WTC11 (cell line): ENCODE measurements at regions not wholly inside any gene's neighbourhood (a gene's known extent, or its start where the extent isn't known, plus 50 kb on each side); places are given as distances from the start of the nearest gene placed in this dataset.

ENCODE experiments used
- ATAC-seq: fragments of 200-7000 bp; cut with Tn5 transposase; 2 replicates; pipeline ENCODE4 v1.10.0; 2021; ENCODE audit warnings: mild to moderate bottlenecking, moderate library complexity
- CTCF ChIA-PET: fragments of 300-600 bp; sonication (Branson Sonifier 250); formaldehyde crosslinking; loops from one replicate; lab custom pipeline; 2021; ENCODE audit warnings: antibody characterized with exemption; lab: Charles Lee
- POLR2A ChIA-PET: fragments of 350-600 bp; sonication (Branson Sonifier 250); formaldehyde crosslinking; loops from one replicate; lab custom pipeline; 2021; ENCODE audit warnings: antibody characterized with exemption; lab: Charles Lee
- DNase-seq: peaks from one replicate; pipeline ENCODE4 v3.0.0; 2021; ENCODE audit warnings: low spot score
- H3K27ac Mint-ChIP-seq: 2 replicates; pipeline ENCODE4 v1.8.0; 2021; ENCODE audit warnings: mixed read lengths
- H3K27me3 Mint-ChIP-seq: 2 replicates; pipeline ENCODE4 v1.8.0; 2021; ENCODE audit warnings: low read depth, mild to moderate bottlenecking, moderate library complexity, mixed read lengths
- H3K36me3 Mint-ChIP-seq: 2 replicates; pipeline ENCODE4 v1.8.0; 2021; ENCODE audit warnings: mixed read lengths
- H3K4me1 Mint-ChIP-seq: 2 replicates; pipeline ENCODE4 v1.8.0; 2022; ENCODE audit warnings: mixed read lengths
- H3K4me3 Mint-ChIP-seq: 2 replicates; pipeline ENCODE4 v1.8.0; 2021; ENCODE audit warnings: mild to moderate bottlenecking, moderate library complexity, mixed read lengths
- H3K9me3 Mint-ChIP-seq: 2 replicates; pipeline ENCODE4 v1.8.0; 2021; ENCODE audit warnings: mixed read lengths
- ARID4B ChIP-seq: sonication (generic); formaldehyde crosslinking; IDR thresholded peaks from 2 replicates; pipeline ENCODE4 v1.8.0; 2023; ENCODE audit warnings: missing genetic modification reagents, mild to moderate bottlenecking, borderline replicate concordance
- E2F1 ChIP-seq: sonication (generic); formaldehyde crosslinking; IDR thresholded peaks from 2 replicates; pipeline ENCODE4 v1.8.0; 2022; ENCODE audit warnings: mild to moderate bottlenecking, missing genetic modification reagents
- ELF4 ChIP-seq: sonication (generic); formaldehyde crosslinking; IDR thresholded peaks from 2 replicates; pipeline ENCODE4 v1.8.1; 2022; ENCODE audit warnings: low read depth, mild to moderate bottlenecking, moderate library complexity, missing genetic modification reagents
- EMX1 ChIP-seq: fragments of 250-450 bp; sonication (Bioruptor Pico); IDR thresholded peaks from 2 replicates; pipeline ENCODE4 v1.8.0; 2021; ENCODE audit warnings: mild to moderate bottlenecking
- ETV6 ChIP-seq: sonication (generic); formaldehyde crosslinking; IDR thresholded peaks from 2 replicates; pipeline ENCODE4 v1.8.1; 2022; ENCODE audit warnings: mild to moderate bottlenecking, missing genetic modification reagents
- MLX ChIP-seq: sonication (generic); formaldehyde crosslinking; IDR thresholded peaks from 2 replicates; pipeline ENCODE4 v1.8.1; 2023; ENCODE audit warnings: mild to moderate bottlenecking, missing genetic modification reagents, moderate library complexity
- NFATC4 ChIP-seq: fragments of 250-450 bp; sonication (Bioruptor Pico); IDR thresholded peaks from 2 replicates; pipeline ENCODE4 v1.9.0; 2021; ENCODE audit warnings: mild to moderate bottlenecking
- NFE2L1 ChIP-seq: sonication (generic); formaldehyde crosslinking; IDR thresholded peaks from 2 replicates; pipeline ENCODE4 v1.8.1; 2023; ENCODE audit warnings: missing genetic modification reagents
- NR3C1 ChIP-seq: sonication (generic); formaldehyde crosslinking; conservative IDR thresholded peaks from 2 replicates; pipeline ENCODE4 v1.8.1; 2023; ENCODE audit warnings: low read depth, mild to moderate bottlenecking, missing genetic modification reagents
- OVOL2 ChIP-seq: fragments of 250-450 bp; sonication (Bioruptor Pico); IDR thresholded peaks from 2 replicates; pipeline ENCODE4 v1.9.0; 2021; ENCODE audit warnings: mild to moderate bottlenecking, borderline replicate concordance
- RORB ChIP-seq: fragments of 250-450 bp; sonication (Bioruptor Pico); IDR thresholded peaks from 2 replicates; pipeline ENCODE4 v1.9.0; 2021; ENCODE audit warnings: mild to moderate bottlenecking
- SMAD3 ChIP-seq: sonication (generic); formaldehyde crosslinking; IDR thresholded peaks from 2 replicates; pipeline ENCODE4 v1.8.0; 2022; ENCODE audit warnings: missing genetic modification reagents, mild to moderate bottlenecking, borderline replicate concordance
- STAT6 ChIP-seq: sonication (generic); formaldehyde crosslinking; conservative IDR thresholded peaks from 2 replicates; pipeline ENCODE4 v1.8.1; 2023; ENCODE audit warnings: mild to moderate bottlenecking, low read depth, missing genetic modification reagents, moderate library complexity
- TCF7 ChIP-seq: sonication (generic); formaldehyde crosslinking; IDR thresholded peaks from 2 replicates; pipeline ENCODE4 v1.8.0; 2022; ENCODE audit warnings: mild to moderate bottlenecking, low read depth, missing genetic modification reagents, moderate library complexity
- TEAD1 ChIP-seq: sonication (generic); formaldehyde crosslinking; IDR thresholded peaks from 2 replicates; pipeline ENCODE4 v1.8.0; 2022; ENCODE audit warnings: mild to moderate bottlenecking, missing genetic modification reagents
- ZBTB43 ChIP-seq: sonication (generic); formaldehyde crosslinking; IDR thresholded peaks from 2 replicates; pipeline ENCODE4 v1.8.1; 2023; ENCODE audit warnings: mild to moderate bottlenecking, missing genetic modification reagents
- ZNF121 ChIP-seq: sonication (generic); formaldehyde crosslinking; IDR thresholded peaks from 2 replicates; pipeline ENCODE4 v1.8.0; 2023; ENCODE audit warnings: missing genetic modification reagents
- ZNF232 ChIP-seq: sonication (generic); formaldehyde crosslinking; IDR thresholded peaks from 2 replicates; pipeline ENCODE4 v1.8.0; 2022; ENCODE audit warnings: mild to moderate bottlenecking, missing genetic modification reagents
- ZNF263 ChIP-seq: sonication (generic); formaldehyde crosslinking; IDR thresholded peaks from 2 replicates; pipeline ENCODE4 v1.8.1; 2022; ENCODE audit warnings: low read depth, mild to moderate bottlenecking, moderate library complexity, missing genetic modification reagents
- ZNF281 ChIP-seq: sonication (generic); formaldehyde crosslinking; IDR thresholded peaks from 2 replicates; pipeline ENCODE4 v1.8.0; 2023; ENCODE audit warnings: mild to moderate bottlenecking, missing genetic modification reagents
- ZNF396 ChIP-seq: fragments of 250-450 bp; sonication (Bioruptor Pico); IDR thresholded peaks from 2 replicates; pipeline ENCODE4 v1.8.0; 2021; ENCODE audit warnings: mild to moderate bottlenecking, moderate library complexity, borderline replicate concordance

- CTCF ChIA-PET: no interaction called here
- Mint-ChIP-seq H3K4me3 (no peak overlapping the region), H3K4me1 (no peaks in the 10 kb centered on the region), H3K27ac (no peak overlapping the region), H3K36me3 (peaks cover 42% of the 10 kb centered on the region), H3K9me3 (peaks cover 47% of the 10 kb centered on the region), H3K27me3 (no peaks in the 10 kb centered on the region; the same call in 1 of the 2 replicates)
- no peak for TF ChIP-seq ZNF232 (CRISPR knock-in tag)
- no peak for TF ChIP-seq ZBTB43 (CRISPR knock-in tag)
- TF ChIP-seq NR3C1: no peak
- TF ChIP-seq E2F1 (CRISPR knock-in tag): no peak
- TF ChIP-seq MLX (CRISPR knock-in tag): no peak
- no peak for TF ChIP-seq SMAD3
- no peak for TF ChIP-seq TCF7
- no peak for TF ChIP-seq ZNF121 (CRISPR knock-in tag)
- no peak for TF ChIP-seq RORB (CRISPR knock-in tag)
- TF ChIP-seq TEAD1 (CRISPR knock-in tag): no peak
- TF ChIP-seq ARID4B: no peak
- no peak for TF ChIP-seq ZNF281 (CRISPR knock-in tag)
- POLR2A ChIA-PET: no interaction called here
- no peak for ATAC-seq
- no peak for DNase-seq
Measured at GRCh38 chr2:4604767-4605166, 901.4 kb downstream of the DCDC2C start.

- H3K4me3 Mint-ChIP-seq: no peak overlapping the region
- no peak overlapping the region for H3K27ac Mint-ChIP-seq
- H3K27me3 Mint-ChIP-seq: peaks cover 14% of the 10 kb centered on the region
- H3K9me3 Mint-ChIP-seq: peaks cover 75% of the 10 kb centered on the region
- DNase-seq: no peak
- ChIA-PET CTCF (no interaction called here), POLR2A (no interaction called here)
- H3K36me3 Mint-ChIP-seq: peaks cover 67% of the 10 kb centered on the region
- H3K4me1 Mint-ChIP-seq: no peaks in the 10 kb centered on the region
- no peak for ATAC-seq
- no peak for TF ChIP-seq NFATC4 (CRISPR knock-in tag)
- TF ChIP-seq SMAD3: no peak
- TF ChIP-seq STAT6 (CRISPR knock-in tag): no peak
- no peak for TF ChIP-seq RORB (CRISPR knock-in tag)
- TF ChIP-seq ETV6 (CRISPR knock-in tag): no peak
- no peak for TF ChIP-seq ELF4 (CRISPR knock-in tag)
- no peak for TF ChIP-seq ZNF281 (CRISPR knock-in tag)
- TF ChIP-seq ZNF396: no peak
- no peak for TF ChIP-seq ZNF263 (CRISPR knock-in tag)
- TF ChIP-seq NFE2L1 (CRISPR knock-in tag): no peak
- TF ChIP-seq OVOL2: no peak
- no peak for TF ChIP-seq EMX1 (CRISPR knock-in tag)
Measured at GRCh38 chr2:4618141-4618540, 914.8 kb downstream of the DCDC2C start.
